Panc1 (cell line): ENCODE measurements at regions not wholly inside any gene's neighbourhood (a gene's known extent, or its start where the extent isn't known, plus 50 kb on each side); places are given as distances from the start of the nearest gene placed in this dataset.

Source experiments
- ATAC-seq: fragments of 200-7000 bp; cut with Tn5 transposase; 2 replicates; pipeline ENCODE4 v1.9.1; 2020; ENCODE audit warnings: mild to moderate bottlenecking, moderate library complexity
- BruUV-seq: library from RNA; stranded (reverse); fragments of 400-500 nt; replicated peaks from 2 replicates; lab custom pipeline; 2021; lab: Mats Ljungman, UMichigan
- CTCF ChIA-PET: fragments of 300-600 bp; sonication (Branson Sonifier 250); formaldehyde crosslinking; loops from one replicate; lab custom pipeline; 2022; ENCODE audit warnings: antibody characterized with exemption; lab: Charles Lee
- POLR2A ChIA-PET: fragments of 300-600 bp; sonication (Branson Sonifier 250); formaldehyde crosslinking; loops from one replicate; lab custom pipeline; 2022; ENCODE audit warnings: antibody characterized with exemption; lab: Charles Lee
- DNase-seq: peaks from one replicate; pipeline ENCODE4 v3.0.0-alpha.2; 2010; ENCODE audit warnings: low read depth, low spot score
- H3K27ac ChIP-seq: 2 replicates; pipeline ENCODE4 v1.5.1; 2011; ENCODE audit warnings: mild to moderate bottlenecking, low read length, inconsistent platforms
- H3K27me3 ChIP-seq: fragments of 200-500 bp; sonication (Bioruptor generic); 2 replicates; pipeline ENCODE4 v1.6.0; 2014; ENCODE audit warnings: low read length, inconsistent platforms; ENCODE audit not compliant: control insufficient read depth, insufficient read depth
- H3K36me3 ChIP-seq: fragments of 200-500 bp; sonication (Bioruptor generic); 2 replicates; pipeline ENCODE4 v1.5.1; 2014; ENCODE audit warnings: inconsistent platforms, mild to moderate bottlenecking, low read length, moderate library complexity; ENCODE audit not compliant: control insufficient read depth, insufficient read depth
- H3K4me1 ChIP-seq: 2 replicates; pipeline ENCODE4 v1.5.1; 2011; ENCODE audit warnings: inconsistent platforms, mild to moderate bottlenecking, low read length, moderate library complexity; ENCODE audit not compliant: control insufficient read depth, insufficient read depth
- H3K4me3 ChIP-seq, 2 experiments: 2 replicates each; pipeline ENCODE4 v1.5.1; 2011 to 2012; ENCODE audit warnings: low read depth in 2 of 2, low read length in 2 of 2, mild to moderate bottlenecking in 2 of 2, inconsistent platforms in 1 of 2, moderate library complexity in 1 of 2
- H3K9me3 ChIP-seq: fragments of 200-500 bp; sonication (Bioruptor generic); 2 replicates; pipeline ENCODE4 v1.5.1; 2014; ENCODE audit warnings: low read depth, mild to moderate bottlenecking, inconsistent platforms, low read length, moderate library complexity; ENCODE audit not compliant: control insufficient read depth, insufficient read depth
- CTCF ChIP-seq: fragments of 450-650 bp; IDR thresholded peaks from 2 replicates; pipeline ENCODE4 v1.5.1; 2017; ENCODE audit warnings: mild to moderate bottlenecking
- POLR2AphosphoS5 ChIP-seq: IDR thresholded peaks from 2 replicates; pipeline ENCODE4 v1.6.1; 2012; ENCODE audit warnings: mild to moderate bottlenecking, low read depth, low read length, moderate library complexity
- REST ChIP-seq, 2 experiments: IDR thresholded peaks; 2 replicates each; pipeline ENCODE4 v1.6.1; 2011 to 2012; ENCODE audit warnings: low read depth in 2 of 2, control low read depth in 1 of 2, low read length in 1 of 2, mild to moderate bottlenecking in 1 of 2, moderate library complexity in 1 of 2; ENCODE audit not compliant: insufficient read depth in 1 of 2
- SIN3A ChIP-seq: IDR thresholded peaks from 2 replicates; pipeline ENCODE4 v1.6.1; 2012; ENCODE audit warnings: low read depth, mild to moderate bottlenecking, low read length, moderate library complexity, borderline replicate concordance; ENCODE audit not compliant: insufficient read depth
- TCF7L2 ChIP-seq: IDR thresholded peaks from 2 replicates; pipeline ENCODE4 v1.6.1; 2011; ENCODE audit warnings: mild to moderate bottlenecking, low read depth, low read length, inconsistent platforms
- in situ Hi-C: cut with HindIII; loops from 2 replicates; pipeline ENCODE4 v1.10.0; 2016; ENCODE audit warnings: low sequenced_read_pairs, low pct_unique_long_range_greater_than_20kb
- intact Hi-C: fragments of 100-400 bp; cut with micrococcal nuclease; formaldehyde crosslinking; loops from one replicate; pipeline ENCODE4 v1.10.0; 2022; ENCODE audit not compliant: unreplicated experiment

GRCh38 chr12:25684070-25684469, 131.0 kb upstream of the LMNTD1 start:
- no TSS peak for BruUV-seq
- ChIA-PET POLR2A (no interaction called here), CTCF (no interaction called here)
- Histone ChIP-seq H3K27ac (no peak overlapping the region), H3K4me1 (no peaks in the 10 kb centered on the region), H3K4me3 (no peak overlapping the region), H3K27me3 (no peaks in the 10 kb centered on the region), H3K9me3 (no peaks in the 10 kb centered on the region), H3K36me3 (no peaks in the 10 kb centered on the region)
- no peak for ATAC-seq
- in situ Hi-C loops: no loop called here
- no peak for TF ChIP-seq TCF7L2
- TF ChIP-seq SIN3A: no peak
- no peak for TF ChIP-seq CTCF
- no peak for TF ChIP-seq POLR2AphosphoS5
- no peak for TF ChIP-seq REST (IDR thresholded peaks at IDR 0.05; ENCODE audit: insufficient read depth in 1 of 2, low read depth in 2 of 2, low read length in 1 of 2)
- intact Hi-C loops: no loop called here
- no peak for DNase-seq

GRCh38 chr12:25686351-25686750, 133.3 kb upstream of the LMNTD1 start:
- DNase-seq (no peak), ATAC-seq (no peak)
- POLR2A ChIA-PET: interaction anchor here (0.6 kb wide), 1 partner anchor 461 kb away, joined by 5 read pairs; no protein-coding TSS in a partner anchor
- intact Hi-C loops (no loop called here), in situ Hi-C loops (no loop called here)
- no peak overlapping the region for H3K4me3 ChIP-seq
- no peaks in the 10 kb centered on the region for H3K4me1 ChIP-seq
- no peaks in the 10 kb centered on the region for H3K9me3 ChIP-seq
- no peak overlapping the region for H3K27ac ChIP-seq
- H3K27me3 ChIP-seq: no peaks in the 10 kb centered on the region
- H3K36me3 ChIP-seq: no peaks in the 10 kb centered on the region
- BruUV-seq: no TSS peak
- CTCF ChIA-PET: no interaction called here
- no peak for TF ChIP-seq CTCF
- no peak for TF ChIP-seq REST (IDR thresholded peaks at IDR 0.05; ENCODE audit: insufficient read depth in 1 of 2, low read depth in 2 of 2, low read length in 1 of 2)
- no peak for TF ChIP-seq SIN3A
- no peak for TF ChIP-seq POLR2AphosphoS5
- TF ChIP-seq TCF7L2: no peak
